ENCODE measurements at regions not wholly inside any gene's neighbourhood (a gene's known extent, or its start where the extent isn't known, plus 50 kb on each side); places are given as distances from the start of the nearest gene placed in this dataset.
A peak's percentile ranks its signal among the peaks of the same experiment; 100 is the strongest.
"Not testable (repeated sequence)": the region's sequence is repeated elsewhere in the genome, so short reads cannot be mapped to it uniquely, and the experiment has no call there.

- DNase-seq (ENCODE audit: low spot score) = no peak
These were observed 123.3 kb upstream of the ZCCHC13 start for GRCh38 chrX:74180716-74181115.

GRCh38 chrX:74179990-74180389 lies 124.0 kb upstream of the ZCCHC13 start:
- DNase-seq (ENCODE audit: low spot score) = no peak

- no peak for DNase-seq (ENCODE audit: low spot score)
These were observed 124.5 kb upstream of the ZCCHC13 start for GRCh38 chrX:74179499-74179898.

GRCh38 chrX:74179071-74179470 lies 124.9 kb upstream of the ZCCHC13 start:
- DNase-seq (ENCODE audit: low spot score) = no peak

- DNase-seq (ENCODE audit: low spot score) = no peak
These were observed 125.4 kb upstream of the ZCCHC13 start for GRCh38 chrX:74178536-74178935.

GRCh38 chrX:74171465-74171864 lies 132.5 kb upstream of the ZCCHC13 start:
- no peak for DNase-seq (ENCODE audit: low spot score)

- DNase-seq (ENCODE audit: low spot score) = no peak
These were observed 141.8 kb upstream of the ZCCHC13 start for GRCh38 chrX:74162199-74162598.

- no peak for DNase-seq (ENCODE audit: low spot score)
These were observed 143.2 kb upstream of the ZCCHC13 start for GRCh38 chrX:74160816-74161215.

- no peak for DNase-seq (ENCODE audit: low spot score)
These were observed 143.6 kb upstream of the ZCCHC13 start for GRCh38 chrX:74160358-74160757.

GRCh38 chrX:74147439-74147838 lies 156.5 kb upstream of the ZCCHC13 start:
- no peak for DNase-seq (ENCODE audit: low spot score)

- DNase-seq (ENCODE audit: low spot score) = no peak
These were observed 165.0 kb upstream of the ZCCHC13 start for GRCh38 chrX:74138943-74139342.

GRCh38 chrX:74133156-74133796 lies 170.7 kb upstream of the ZCCHC13 start:
- peak; percentile 67 for DNase-seq (ENCODE audit: low spot score)

- no peak for DNase-seq (ENCODE audit: low spot score)
These were observed 171.7 kb upstream of the ZCCHC13 start for GRCh38 chrX:74132280-74132679.

- DNase-seq (ENCODE audit: low spot score) = peak; percentile 21
These were observed 184.7 kb upstream of the ZCCHC13 start for GRCh38 chrX:74119016-74119910.

- no peak for DNase-seq (ENCODE audit: low spot score)
These were observed 185.7 kb upstream of the ZCCHC13 start for GRCh38 chrX:74117962-74118902.

GRCh38 chrX:74111245-74111644 lies 192.7 kb upstream of the ZCCHC13 start:
- no peak for DNase-seq (ENCODE audit: low spot score)

GRCh38 chrX:74107666-74108065 lies 196.3 kb upstream of the ZCCHC13 start:
- no peak for DNase-seq (ENCODE audit: low spot score)

GRCh38 chrX:74104356-74105015 lies 199.5 kb upstream of the ZCCHC13 start:
- no peak for DNase-seq (ENCODE audit: low spot score)

GRCh38 chrX:74098407-74098806 lies 205.6 kb upstream of the ZCCHC13 start:
- not testable (repeated sequence) for DNase-seq (ENCODE audit: low spot score)

- no peak for DNase-seq (ENCODE audit: low spot score)
These were observed 213.9 kb upstream of the ZCCHC13 start for GRCh38 chrX:74090049-74090448.

- DNase-seq (ENCODE audit: low spot score) = no peak
These were observed 218.2 kb upstream of the ZCCHC13 start for GRCh38 chrX:74085642-74086236.
